B cell (primary cell): ENCODE measurements at regions not wholly inside any gene's neighbourhood (a gene's known extent, or its start where the extent isn't known, plus 50 kb on each side); places are given as distances from the start of the nearest gene placed in this dataset.

Experiments
- ATAC-seq: fragments of 200-7000 bp; cut with Tn5 transposase; one replicate; pipeline ENCODE4 v1.10.0; 2021; ENCODE audit warnings: low read depth, mild to moderate bottlenecking, moderate number of reproducible peaks, moderate library complexity
- CTCF ChIA-PET: fragments of 350-600 bp; sonication (Branson Sonifier 250); formaldehyde crosslinking; loops from one replicate; lab custom pipeline; 2021; ENCODE audit warnings: antibody characterized with exemption, inconsistent platforms; lab: Charles Lee
- POLR2A ChIA-PET: fragments of 350-600 bp; sonication (Branson Sonifier 250); formaldehyde crosslinking; loops from one replicate; lab custom pipeline; 2021; ENCODE audit warnings: antibody characterized with exemption; lab: Charles Lee
- DNase-seq: peaks from one replicate; pipeline ENCODE4 v3.0.0; 2013
- H2AFZ ChIP-seq: 2 replicates; pipeline ENCODE4 v1.6.1; 2012; ENCODE audit warnings: mild to moderate bottlenecking, low read depth, low read length; ENCODE audit not compliant: insufficient read depth, poor library complexity, severe bottlenecking
- H3K27ac ChIP-seq, 2 donors: 1 replicate in 1 of 2; 2 replicates in 1 of 2; pipeline ENCODE4 v1.5.1; 2012 to 2013; ENCODE audit warnings: low read length in 2 of 2, mild to moderate bottlenecking in 2 of 2, moderate library complexity in 1 of 2
- H3K27me3 ChIP-seq, 4 experiments: fragments of 200-600 bp in 1 of 4; sonication (generic) in 1 of 4; replicated peaks in 1 of 4; 1 replicate in 2 of 4; 2 replicates in 2 of 4; pipeline versions ENCODE4 v1.6.1 to v1.7.0; 2013 to 2016; ENCODE audit warnings: low read length in 3 of 4, mild to moderate bottlenecking in 2 of 4, mixed read lengths in 1 of 4, moderate library complexity in 1 of 4; ENCODE audit not compliant: insufficient read depth in 4 of 4, control insufficient read depth in 3 of 4; ENCODE audit errors: control extremely low read depth in 1 of 4
- H3K36me3 ChIP-seq, 2 experiments: replicated peaks in 1 of 2; 1 replicate in 1 of 2; 2 replicates in 1 of 2; pipeline versions ENCODE4 v1.6.1 to v1.7.1; 2013; ENCODE audit warnings: low read length in 1 of 2; ENCODE audit not compliant: insufficient read depth in 2 of 2, control insufficient read depth in 1 of 2; ENCODE audit errors: control extremely low read depth in 1 of 2, extremely low read depth in 1 of 2
- H3K4me1 ChIP-seq, 2 donors: fragments of 200-600 bp in 1 of 2; sonication (generic) in 1 of 2; 1 replicate in 1 of 2; 2 replicates in 1 of 2; pipeline versions ENCODE4 v1.5.1 to v1.6.1; 2013 to 2017; ENCODE audit warnings: low read length in 2 of 2; ENCODE audit not compliant: control insufficient read depth in 2 of 2, insufficient read depth in 2 of 2
- H3K4me2 ChIP-seq: replicated peaks from 2 replicates; pipeline ENCODE3; 2012; ENCODE audit warnings: mild to moderate bottlenecking, low read depth, low read length; ENCODE audit not compliant: poor library complexity, severe bottlenecking
- H3K4me3 ChIP-seq, 5 experiments: fragments of 200-600 bp in 1 of 5; sonication (generic) in 1 of 5; 1 replicate in 3 of 5; 2 replicates in 2 of 5; pipeline versions ENCODE4 v1.5.1 to v1.7.0; 2011 to 2016; ENCODE audit warnings: low read length in 4 of 5, mild to moderate bottlenecking in 4 of 5, low read depth in 2 of 5, control low read depth in 1 of 5, moderate library complexity in 1 of 5; ENCODE audit not compliant: insufficient read depth in 1 of 5; ENCODE audit errors: control extremely low read depth in 1 of 5, extremely low read depth in 1 of 5
- H3K79me2 ChIP-seq: fragments of 200-600 bp; sonication (generic); one replicate; pipeline ENCODE4 v1.6.0; 2016; ENCODE audit warnings: low read length; ENCODE audit not compliant: control insufficient read depth, insufficient read depth
- H3K9ac ChIP-seq: fragments of 200-600 bp; sonication (generic); 2 replicates; pipeline ENCODE4 v1.6.1; 2017; ENCODE audit warnings: mild to moderate bottlenecking, low read length, moderate library complexity
- H3K9me3 ChIP-seq, 3 donors: one replicate each; pipeline versions ENCODE4 v1.6.1 to v1.7.1; 2013; ENCODE audit warnings: low read length in 2 of 3; ENCODE audit not compliant: control insufficient read depth in 2 of 3, insufficient read depth in 1 of 3; ENCODE audit errors: control extremely low read depth in 1 of 3
- H4K20me1 ChIP-seq: 2 replicates; pipeline ENCODE4 v1.6.0; 2012; ENCODE audit warnings: mild to moderate bottlenecking, low read length; ENCODE audit not compliant: insufficient read depth, control insufficient read depth, poor library complexity, severe bottlenecking
- H3K27ac Mint-ChIP-seq: one replicate; pipeline ENCODE4 v1.8.0; 2021; ENCODE audit warnings: mixed read lengths
- H3K27me3 Mint-ChIP-seq: one replicate; pipeline ENCODE4 v1.8.0; 2021; ENCODE audit warnings: mixed read lengths
- H3K4me1 Mint-ChIP-seq: one replicate; pipeline ENCODE4 v1.8.0; 2021; ENCODE audit warnings: mixed read lengths
- H3K4me3 Mint-ChIP-seq: one replicate; pipeline ENCODE4 v1.8.0; 2021; ENCODE audit warnings: mixed read lengths
- H3K9me3 Mint-ChIP-seq: one replicate; pipeline ENCODE4 v1.8.0; 2022; ENCODE audit warnings: mixed read lengths; ENCODE audit not compliant: insufficient read depth
- EZH2 ChIP-seq: IDR thresholded peaks from 2 replicates; pipeline ENCODE4 v1.6.1; 2012; ENCODE audit warnings: borderline replicate concordance, low read depth, mild to moderate bottlenecking, moderate library complexity, low read length; ENCODE audit not compliant: insufficient read depth, poor library complexity, severe bottlenecking
- WGBS: methylation state at CpG from one replicate; pipeline ENCODE4 v1.1.5; 2013; ENCODE audit warnings: missing lambda C conversion rate; ENCODE audit not compliant: insufficient coverage; 5-methylcytosine and 5-hydroxymethylcytosine counted together
- intact Hi-C: fragments of 100-400 bp; cut with micrococcal nuclease; formaldehyde crosslinking; loops from one replicate; pipeline ENCODE4 v1.10.0; 2022
- TF ChIP-seq, protein P1 (sequence below): fragments of 200-600 bp; IDR thresholded peaks from one replicate; pipeline ENCODE4 v1.8.0; 2022; ENCODE audit warnings: antibody characterized with exemption, mild to moderate bottlenecking

DNA sequence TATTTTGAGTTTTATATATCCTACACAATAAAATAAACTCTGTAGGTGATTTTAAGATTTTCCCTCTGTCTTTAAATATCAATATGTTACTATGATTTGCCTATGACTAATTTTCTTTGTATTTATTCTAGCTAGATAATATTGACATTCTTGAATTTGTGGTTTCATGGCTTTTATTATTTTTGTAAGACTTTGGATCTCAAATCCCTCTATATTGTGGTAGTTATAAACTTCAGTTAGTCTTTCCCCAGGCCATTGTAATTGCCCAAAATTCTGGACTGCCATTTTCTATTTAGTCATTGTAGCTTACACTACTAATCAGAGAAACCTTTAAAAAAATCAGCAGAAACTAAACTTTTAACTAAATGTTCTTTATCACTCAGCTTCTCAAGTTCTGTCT, 1559.3 kb upstream of the GBE1 start:
- H3K4me1 Mint-ChIP-seq, result no peaks in the 10 kb centered on the region
- Histone ChIP-seq H3K4me3 (no peak overlapping the region), H4K20me1 (no peaks in the 10 kb centered on the region), H3K79me2 (no peaks in the 10 kb centered on the region), H3K9me3 (peaks cover 0 to 2% (median 0%) of the 10 kb centered on the region in 3 donors), H3K36me3 (no peaks in the 10 kb centered on the region), H3K9ac (no peak overlapping the region), H3K27ac (no peak overlapping the region), H3K27me3 (no peaks in the 10 kb centered on the region), H3K4me1 (no peaks in the 10 kb centered on the region), H3K4me2 (no peak overlapping the region), H2AFZ (no peak overlapping the region)
- no peak overlapping the region for H3K27ac Mint-ChIP-seq
- ATAC-seq (no peak), DNase-seq (no peak)
- ChIA-PET POLR2A (no interaction called here), CTCF (no interaction called here)
- no peaks in the 10 kb centered on the region for H3K9me3 Mint-ChIP-seq
- H3K4me3 Mint-ChIP-seq, result no peak overlapping the region
- TF ChIP-seq, protein P1, sequence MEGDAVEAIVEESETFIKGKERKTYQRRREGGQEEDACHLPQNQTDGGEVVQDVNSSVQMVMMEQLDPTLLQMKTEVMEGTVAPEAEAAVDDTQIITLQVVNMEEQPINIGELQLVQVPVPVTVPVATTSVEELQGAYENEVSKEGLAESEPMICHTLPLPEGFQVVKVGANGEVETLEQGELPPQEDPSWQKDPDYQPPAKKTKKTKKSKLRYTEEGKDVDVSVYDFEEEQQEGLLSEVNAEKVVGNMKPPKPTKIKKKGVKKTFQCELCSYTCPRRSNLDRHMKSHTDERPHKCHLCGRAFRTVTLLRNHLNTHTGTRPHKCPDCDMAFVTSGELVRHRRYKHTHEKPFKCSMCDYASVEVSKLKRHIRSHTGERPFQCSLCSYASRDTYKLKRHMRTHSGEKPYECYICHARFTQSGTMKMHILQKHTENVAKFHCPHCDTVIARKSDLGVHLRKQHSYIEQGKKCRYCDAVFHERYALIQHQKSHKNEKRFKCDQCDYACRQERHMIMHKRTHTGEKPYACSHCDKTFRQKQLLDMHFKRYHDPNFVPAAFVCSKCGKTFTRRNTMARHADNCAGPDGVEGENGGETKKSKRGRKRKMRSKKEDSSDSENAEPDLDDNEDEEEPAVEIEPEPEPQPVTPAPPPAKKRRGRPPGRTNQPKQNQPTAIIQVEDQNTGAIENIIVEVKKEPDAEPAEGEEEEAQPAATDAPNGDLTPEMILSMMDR, result no peak
- no peak for TF ChIP-seq EZH2
- intact Hi-C loops, result no loop called here
- no peaks in the 10 kb centered on the region for H3K27me3 Mint-ChIP-seq

DNA sequence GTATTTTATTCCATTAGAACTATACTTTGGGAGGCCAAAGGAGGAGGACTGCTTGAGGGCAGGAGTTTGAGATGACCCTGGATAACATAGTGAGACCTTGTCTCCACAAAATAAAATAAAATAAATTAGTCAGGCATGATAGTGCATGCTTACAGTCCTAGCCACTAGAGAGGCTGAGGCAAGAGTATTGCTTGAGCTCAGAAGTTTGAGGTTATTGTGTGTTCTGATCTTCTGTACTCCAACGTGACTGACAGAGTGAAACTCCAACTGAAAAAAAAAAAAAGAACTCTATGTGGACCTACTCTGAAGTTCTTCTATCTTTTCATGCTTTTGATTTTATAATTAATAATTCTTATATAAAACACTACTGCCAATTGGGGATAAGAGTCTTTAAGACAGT, 1560.0 kb upstream of the GBE1 start:
- Mint-ChIP-seq H3K27me3 (no peaks in the 10 kb centered on the region), H3K4me3 (no peak overlapping the region), H3K9me3 (no peaks in the 10 kb centered on the region), H3K4me1 (no peaks in the 10 kb centered on the region), H3K27ac (no peak overlapping the region)
- ATAC-seq (no peak), DNase-seq (no peak)
- TF ChIP-seq EZH2, result no peak
- TF ChIP-seq, protein P1, result no peak
- peaks cover 0 to 2% (median 0%) of the 10 kb centered on the region in 3 donors for H3K9me3 ChIP-seq
- no peaks in the 10 kb centered on the region for H3K36me3 ChIP-seq
- no peak overlapping the region for H2AFZ ChIP-seq
- no peaks in the 10 kb centered on the region for H3K4me1 ChIP-seq
- ChIA-PET CTCF (no interaction called here), POLR2A (no interaction called here)
- no peaks in the 10 kb centered on the region for H4K20me1 ChIP-seq
- H3K27me3 ChIP-seq, result no peaks in the 10 kb centered on the region
- WGBS, result no CpG with 5 or more reads among the region's 1 CpG
- intact Hi-C loops, result no loop called here
- no peak overlapping the region for H3K27ac ChIP-seq
- H3K79me2 ChIP-seq, result no peaks in the 10 kb centered on the region
- H3K9ac ChIP-seq, result no peak overlapping the region
- no peak overlapping the region for H3K4me2 ChIP-seq
- H3K4me3 ChIP-seq, result no peak overlapping the region
